SK-N-MC (cell line): ENCODE measurements at regions not wholly inside any gene's neighbourhood (a gene's known extent, or its start where the extent isn't known, plus 50 kb on each side); places are given as distances from the start of the nearest gene placed in this dataset.

Experiments
- EZH2 ChIP-seq: fragments of 200-600 bp; sonication (generic); IDR thresholded peaks from one replicate; pipeline ENCODE4 v1.6.1; 2017; ENCODE audit warnings: antibody characterized with exemption
- FOXP2 ChIP-seq: optimal IDR thresholded peaks from 2 replicates; pipeline ENCODE3; 2011; ENCODE audit warnings: mild to moderate bottlenecking, moderate library complexity; ENCODE audit not compliant: insufficient read depth; ENCODE audit errors: extremely low read length, control extremely low read depth
- POLR2AphosphoS5 ChIP-seq: IDR thresholded peaks from 2 replicates; pipeline ENCODE4 v1.6.1; 2012; ENCODE audit warnings: mild to moderate bottlenecking, low read depth, low read length, borderline replicate concordance

DNA sequence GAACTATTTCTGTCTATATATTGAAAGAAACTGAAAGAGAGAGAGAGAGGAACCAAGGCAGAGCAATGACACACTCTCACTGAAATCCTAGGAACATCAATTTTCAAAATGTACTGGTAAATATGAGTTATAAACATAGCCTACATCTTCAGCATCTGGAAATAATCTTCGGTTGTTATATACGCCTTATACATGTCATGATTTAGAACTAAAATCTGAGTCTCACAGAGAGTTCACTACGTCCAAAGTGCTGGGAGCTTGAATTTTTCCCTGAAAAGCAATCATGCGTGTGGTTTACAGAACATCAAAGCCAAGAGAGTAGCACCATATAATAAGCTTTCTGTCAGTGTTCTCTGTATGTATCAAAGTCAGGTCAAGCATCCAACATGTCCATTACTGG is 420.0 kb upstream of the CBLB start:
- TF ChIP-seq EZH2 (no peak), POLR2AphosphoS5 (no peak), FOXP2 (no peak)
